Spleen (tissue), 11 donors: ENCODE measurements at regions not wholly inside any gene's neighbourhood (a gene's known extent, or its start where the extent isn't known, plus 50 kb on each side); places are given as distances from the start of the nearest gene placed in this dataset.
A peak's percentile ranks its signal among the peaks of the same experiment; 100 is the strongest.

Source experiments
- DNase-seq: peaks from one replicate; pipeline ENCODE4 v3.0.0-alpha.2; 2020
- H3K27ac ChIP-seq, 8 donors: fragments of 200-600 bp; sonication (generic) in 7 of 8; 1 replicate in 4 of 8; 2 replicates in 4 of 8; pipeline versions ENCODE4 v1.5.0 to v1.8.0; 2016 to 2021; ENCODE audit warnings: inconsistent platforms in 4 of 8, mild to moderate bottlenecking in 4 of 8, moderate library complexity in 1 of 8
- H3K27me3 ChIP-seq, 7 donors: fragments of 200-600 bp; sonication (generic) in 6 of 7; replicated peaks in 1 of 7; 1 replicate in 4 of 7; 2 replicates in 3 of 7; pipeline versions ENCODE4 v1.5.0 to v1.8.0; 2016 to 2021; ENCODE audit warnings: inconsistent platforms in 3 of 7, mild to moderate bottlenecking in 1 of 7
- H3K36me3 ChIP-seq, 6 donors: fragments of 200-600 bp; sonication (generic) in 5 of 6; 1 replicate in 4 of 6; 2 replicates in 2 of 6; pipeline versions ENCODE4 v1.5.0 to v1.8.0; 2016 to 2021; ENCODE audit warnings: inconsistent platforms in 2 of 6
- H3K4me1 ChIP-seq, 6 donors: fragments of 200-600 bp; sonication (generic) in 5 of 6; 1 replicate in 3 of 6; 2 replicates in 3 of 6; pipeline versions ENCODE4 v1.5.0 to v1.8.0; 2016 to 2021; ENCODE audit warnings: inconsistent platforms in 3 of 6
- H3K4me3 ChIP-seq, 8 donors: fragments of 200-600 bp; sonication (generic) in 7 of 8; 1 replicate in 4 of 8; 2 replicates in 4 of 8; pipeline versions ENCODE4 v1.5.0 to v1.8.0; 2016 to 2021; ENCODE audit warnings: inconsistent platforms in 4 of 8, mild to moderate bottlenecking in 4 of 8, moderate library complexity in 2 of 8
- H3K9me3 ChIP-seq, 8 donors: fragments of 200-600 bp; sonication (generic) in 7 of 8; 1 replicate in 4 of 8; 2 replicates in 4 of 8; pipeline versions ENCODE4 v1.5.0 to v1.8.0; 2016 to 2021; ENCODE audit warnings: inconsistent platforms in 4 of 8
- CTCF ChIP-seq, 11 experiments: fragments of 200-600 bp in 7 of 11; fragments of 450-650 bp in 4 of 11; sonication (generic) in 4 of 11; IDR thresholded peaks in 8 of 11; conservative IDR thresholded peaks in 3 of 11; 1 replicate in 7 of 11; 2 replicates in 4 of 11; pipeline versions ENCODE4 v1.4.0 to v1.8.0; 2016 to 2021; ENCODE audit warnings: antibody characterized with exemption in 11 of 11, inconsistent platforms in 4 of 11, mild to moderate bottlenecking in 1 of 11
- POLR2A ChIP-seq, 3 donors: fragments of 450-650 bp; IDR thresholded peaks; one replicate each; pipeline ENCODE4 v1.5.1; 2017; ENCODE audit warnings: antibody characterized with exemption in 3 of 3, mild to moderate bottlenecking in 1 of 3
- POLR2AphosphoS5 ChIP-seq, 3 donors: sonication (generic); formaldehyde crosslinking; IDR thresholded peaks; one replicate each; pipeline ENCODE4 v1.5.1; 2017; ENCODE audit warnings: antibody characterized with exemption in 3 of 3
- WGBS, 5 donors: extraction: QIAGEN DNeasy Blood & Tissue Kit in 3 of 5; methylation state at CpG; one replicate each; pipeline versions ENCODE4 v1.1.5 to v1.1.7; 2013 to 2018; 5-methylcytosine and 5-hydroxymethylcytosine counted together
- intact Hi-C: fragments of 100-400 bp; cut with DNase I; formaldehyde crosslinking; loops from one replicate; pipeline ENCODE4 v1.15.0; 2023; ENCODE audit warnings: low total_unique reads
- donor health status: healthy with polysubstance abuse.
- donor health status: DM: no; HTN: no; CAD: no; lungs with moderate emphysema.
- donor health status: DM: no; HTN: no; CAD: no.
- donor health status: Bipolar disorder and iron deficiency.
- donor health status: healthy.
- donor health status: DM: no; HTN: no; CAD: no.
- donor health status: DM: yes; HTN: yes; CAD: no.

- intact Hi-C loops = no loop called here
- H3K27ac ChIP-seq = peak overlapping the region in 6 of 8 donors; percentile 49 to 83 (median 74)
- no peak for DNase-seq
Measured at GRCh38 chr20:60101201-60101890, 143.1 kb downstream of the CDH26 start.

GRCh38 chr20:60101891-60102281 is 143.7 kb downstream of the CDH26 start:
- WGBS, 5 donors = 78 to 88% (median 83%) methylated on average over 9 of the region's 9 CpGs
- H3K27ac ChIP-seq = peak overlapping the region in 5 of 8 donors; percentile 58 to 83 (median 75)

More at GRCh38 chr20:60101201-60101890, 143.1 kb downstream of the CDH26 start:
- Histone ChIP-seq H3K27me3 (peaks cover 0 to 5% (median 0%) of the 10 kb centered on the region in 7 donors), H3K36me3 (no peaks in the 10 kb centered on the region), H3K4me1 (peaks cover 0 to 34% (median 8%) of the 10 kb centered on the region in 6 donors), H3K9me3 (peaks cover 0 to 3% (median 0%) of the 10 kb centered on the region in 8 donors), H3K4me3 (peak overlapping the region in 1 of 8 donors; percentile 36)
- TF ChIP-seq POLR2A (IDR thresholded peaks at IDR 0.05) = no peak
- no peak for TF ChIP-seq POLR2AphosphoS5 (IDR thresholded peaks at IDR 0.05)
- no peak for TF ChIP-seq CTCF (IDR thresholded peaks at IDR 0.05 in 8 of 11, conservative IDR thresholded peaks at IDR 0.05 in 3 of 11)
- WGBS, 5 donors = 57 to 68% (median 59%) methylated on average over 13 of the region's 13 CpGs

GRCh38 chr20:60102665-60103210 is 144.5 kb downstream of the CDH26 start:
- H3K36me3 ChIP-seq = no peaks in the 10 kb centered on the region
- H3K27me3 ChIP-seq = peaks cover 0 to 5% (median 0%) of the 10 kb centered on the region in 7 donors
- no peak for TF ChIP-seq POLR2A (IDR thresholded peaks at IDR 0.05)
- no peak for TF ChIP-seq POLR2AphosphoS5 (IDR thresholded peaks at IDR 0.05)
- TF ChIP-seq CTCF (IDR thresholded peaks at IDR 0.05 in 8 of 11, conservative IDR thresholded peaks at IDR 0.05 in 3 of 11) = no peak
- H3K4me3 ChIP-seq = peak overlapping the region in 1 of 8 donors; percentile 36
- peaks cover 0 to 34% (median 8%) of the 10 kb centered on the region in 6 donors for H3K4me1 ChIP-seq
- H3K9me3 ChIP-seq = peaks cover 0 to 3% (median 0%) of the 10 kb centered on the region in 8 donors
- 87 to 91% (median 91%) methylated on average over 4 of the region's 4 CpGs for WGBS, 5 donors
- intact Hi-C loops = no loop called here
- no peak for DNase-seq
- peak overlapping the region in 4 of 8 donors; percentile 73 to 83 (median 76) for H3K27ac ChIP-seq

More at GRCh38 chr20:60101891-60102281, 143.7 kb downstream of the CDH26 start:
- H3K27me3 ChIP-seq = peaks cover 0 to 5% (median 0%) of the 10 kb centered on the region in 7 donors
- intact Hi-C loops = no loop called here
- H3K4me1 ChIP-seq = peaks cover 0 to 34% (median 8%) of the 10 kb centered on the region in 6 donors
- H3K9me3 ChIP-seq = peaks cover 0 to 3% (median 0%) of the 10 kb centered on the region in 8 donors
- H3K4me3 ChIP-seq = peak overlapping the region in 1 of 8 donors; percentile 36
- H3K36me3 ChIP-seq = no peaks in the 10 kb centered on the region
- TF ChIP-seq CTCF (IDR thresholded peaks at IDR 0.05 in 8 of 11, conservative IDR thresholded peaks at IDR 0.05 in 3 of 11) (no peak), POLR2AphosphoS5 (IDR thresholded peaks at IDR 0.05) (no peak), POLR2A (IDR thresholded peaks at IDR 0.05) (no peak)
- DNase-seq = no peak
